Neutrophil (primary cell): ENCODE measurements at regions not wholly inside any gene's neighbourhood (a gene's known extent, or its start where the extent isn't known, plus 50 kb on each side); places are given as distances from the start of the nearest gene placed in this dataset.

Experiments
- H3K27ac ChIP-seq: fragments of 200-600 bp; sonication (generic); 2 replicates; pipeline ENCODE4 v1.5.1; 2016; ENCODE audit warnings: mild to moderate bottlenecking, moderate library complexity
- H3K27me3 ChIP-seq: fragments of 200-600 bp; sonication (generic); 2 replicates; pipeline ENCODE4 v1.6.0; 2016; ENCODE audit warnings: mild to moderate bottlenecking
- H3K36me3 ChIP-seq: fragments of 200-600 bp; sonication (generic); 2 replicates; pipeline ENCODE4 v1.5.1; 2017
- H3K4me1 ChIP-seq, 2 experiments: fragments of 200-600 bp in 1 of 2; sonication (generic) in 1 of 2; 1 replicate in 1 of 2; 2 replicates in 1 of 2; pipeline versions ENCODE4 v1.5.1 to v1.6.1; 2013 to 2016; ENCODE audit warnings: low read depth in 1 of 2, low read length in 1 of 2, mild to moderate bottlenecking in 1 of 2, moderate library complexity in 1 of 2; ENCODE audit not compliant: control insufficient read depth in 1 of 2, insufficient read depth in 1 of 2
- H3K4me3 ChIP-seq, 2 experiments: fragments of 200-600 bp in 1 of 2; sonication (generic) in 1 of 2; 1 replicate in 1 of 2; 2 replicates in 1 of 2; pipeline ENCODE4 v1.5.1; 2013 to 2016; ENCODE audit warnings: low read depth in 1 of 2, low read length in 1 of 2, mild to moderate bottlenecking in 1 of 2, moderate library complexity in 1 of 2
- H3K9me3 ChIP-seq: fragments of 200-600 bp; sonication (generic); 2 replicates; pipeline ENCODE4 v1.5.1; 2016
- TF ChIP-seq, protein P1 (sequence below): fragments of 200-600 bp; sonication (generic); IDR thresholded peaks from 2 replicates; pipeline ENCODE4 v1.5.1; 2016; ENCODE audit warnings: antibody characterized with exemption

DNA sequence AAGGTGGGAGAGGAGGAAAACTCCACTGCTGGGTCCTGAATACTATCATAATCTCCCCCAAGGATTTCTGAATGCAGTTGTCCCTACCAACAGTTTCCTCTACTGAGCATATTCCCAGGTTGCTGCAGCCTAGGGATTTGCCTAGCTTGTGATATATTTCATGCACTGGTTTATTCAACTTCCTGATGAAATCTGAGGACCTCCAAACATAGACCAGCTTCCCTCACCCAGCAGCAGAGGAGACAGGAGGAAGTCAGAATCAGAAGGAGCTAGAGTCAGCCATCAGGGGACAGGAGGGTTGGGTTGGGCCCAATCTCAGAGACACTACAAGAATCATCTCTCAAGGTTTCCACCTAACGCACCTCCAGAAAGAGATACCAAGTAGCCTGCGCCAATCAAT is 138.4 kb upstream of the TOP1 start:
- Histone ChIP-seq H3K27ac (peak overlapping the region; percentile 81), H3K27me3 (no peaks in the 10 kb centered on the region), H3K4me3 (no peak overlapping the region), H3K9me3 (no peaks in the 10 kb centered on the region), H3K36me3 (no peaks in the 10 kb centered on the region), H3K4me1 (peaks cover 66% of the 10 kb centered on the region in 2 experiments)
- TF ChIP-seq, protein P1, sequence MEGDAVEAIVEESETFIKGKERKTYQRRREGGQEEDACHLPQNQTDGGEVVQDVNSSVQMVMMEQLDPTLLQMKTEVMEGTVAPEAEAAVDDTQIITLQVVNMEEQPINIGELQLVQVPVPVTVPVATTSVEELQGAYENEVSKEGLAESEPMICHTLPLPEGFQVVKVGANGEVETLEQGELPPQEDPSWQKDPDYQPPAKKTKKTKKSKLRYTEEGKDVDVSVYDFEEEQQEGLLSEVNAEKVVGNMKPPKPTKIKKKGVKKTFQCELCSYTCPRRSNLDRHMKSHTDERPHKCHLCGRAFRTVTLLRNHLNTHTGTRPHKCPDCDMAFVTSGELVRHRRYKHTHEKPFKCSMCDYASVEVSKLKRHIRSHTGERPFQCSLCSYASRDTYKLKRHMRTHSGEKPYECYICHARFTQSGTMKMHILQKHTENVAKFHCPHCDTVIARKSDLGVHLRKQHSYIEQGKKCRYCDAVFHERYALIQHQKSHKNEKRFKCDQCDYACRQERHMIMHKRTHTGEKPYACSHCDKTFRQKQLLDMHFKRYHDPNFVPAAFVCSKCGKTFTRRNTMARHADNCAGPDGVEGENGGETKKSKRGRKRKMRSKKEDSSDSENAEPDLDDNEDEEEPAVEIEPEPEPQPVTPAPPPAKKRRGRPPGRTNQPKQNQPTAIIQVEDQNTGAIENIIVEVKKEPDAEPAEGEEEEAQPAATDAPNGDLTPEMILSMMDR, result no peak

DNA sequence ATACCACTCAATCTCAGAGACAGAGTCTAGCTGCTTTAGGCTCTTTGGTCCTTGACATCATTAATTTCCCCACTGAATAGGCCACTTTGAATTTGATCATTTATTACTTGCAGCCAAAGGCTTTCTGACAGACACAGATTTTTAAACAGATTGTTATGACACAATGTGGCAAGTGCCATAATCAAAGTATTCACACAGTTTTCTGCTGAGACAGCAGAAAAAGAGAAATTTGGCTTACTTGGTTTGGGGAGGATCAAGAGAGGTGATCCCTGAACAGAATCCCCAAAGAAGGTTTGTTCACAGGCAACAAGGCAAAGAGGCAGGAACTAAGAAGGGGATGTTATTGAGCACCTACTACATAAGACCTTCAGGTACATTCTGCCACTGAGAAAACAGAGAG is 138.0 kb upstream of the TOP1 start:
- TF ChIP-seq, protein P1, result no peak
- no peaks in the 10 kb centered on the region for H3K27me3 ChIP-seq

DNA sequence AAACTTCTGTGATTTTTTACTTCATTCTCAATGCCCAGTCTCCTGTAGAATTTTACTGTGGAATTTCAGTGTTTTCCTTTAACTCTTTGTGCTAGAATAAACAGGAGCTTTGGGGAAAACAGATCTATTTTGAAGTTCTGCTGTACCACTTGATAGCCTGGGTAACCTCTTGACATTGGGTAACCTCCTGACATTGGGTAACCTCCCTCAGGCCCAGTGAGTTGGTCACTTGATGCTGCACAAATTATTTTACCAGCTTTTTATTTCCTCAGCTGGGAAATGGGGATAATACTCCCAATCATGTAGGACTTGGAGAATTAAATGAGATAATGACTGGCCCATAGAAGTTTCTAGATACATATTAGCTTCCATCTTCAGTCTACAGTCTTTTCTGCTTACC is 137.3 kb upstream of the TOP1 start:
- Histone ChIP-seq H3K36me3 (no peaks in the 10 kb centered on the region), H3K4me1 (peaks cover 66 to 72% of the 10 kb centered on the region in 2 experiments), H3K9me3 (no peaks in the 10 kb centered on the region), H3K4me3 (no peak overlapping the region), H3K27me3 (no peaks in the 10 kb centered on the region), H3K27ac (peak overlapping the region; percentile 81)
- TF ChIP-seq, protein P1, result no peak

More for the DNA sequence above, 138.0 kb upstream of the TOP1 start:
- H3K4me3 ChIP-seq, result no peak overlapping the region
- H3K27ac ChIP-seq, result peak overlapping the region; percentile 81
- no peaks in the 10 kb centered on the region for H3K9me3 ChIP-seq
- no peaks in the 10 kb centered on the region for H3K36me3 ChIP-seq
- H3K4me1 ChIP-seq, result peaks cover 66 to 70% of the 10 kb centered on the region in 2 experiments

DNA sequence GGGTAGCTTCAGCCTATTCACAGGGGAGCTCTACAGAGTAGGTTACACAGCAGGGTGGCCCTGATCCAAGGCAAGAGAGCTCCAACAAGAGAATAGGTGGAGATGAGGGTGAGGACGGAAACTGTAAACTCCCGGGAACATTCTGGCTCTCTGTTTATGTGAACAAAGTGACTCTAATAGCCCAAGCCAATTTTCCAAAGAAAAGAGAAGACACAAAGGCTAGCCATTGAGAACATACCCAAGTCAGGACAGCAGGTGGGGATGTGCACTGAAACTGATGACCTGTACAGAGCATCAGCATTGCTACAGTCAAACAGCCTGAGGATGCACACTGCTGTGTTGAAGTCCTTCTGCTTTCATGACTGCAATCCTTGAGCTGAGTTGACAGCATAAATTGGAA is 136.0 kb upstream of the TOP1 start:
- Histone ChIP-seq H3K4me1 (peaks cover 66 to 72% of the 10 kb centered on the region in 2 experiments), H3K4me3 (no peak overlapping the region), H3K36me3 (no peaks in the 10 kb centered on the region), H3K27me3 (no peaks in the 10 kb centered on the region), H3K9me3 (no peaks in the 10 kb centered on the region), H3K27ac (peak overlapping the region; percentile 81)
- TF ChIP-seq, protein P1, result no peak

DNA sequence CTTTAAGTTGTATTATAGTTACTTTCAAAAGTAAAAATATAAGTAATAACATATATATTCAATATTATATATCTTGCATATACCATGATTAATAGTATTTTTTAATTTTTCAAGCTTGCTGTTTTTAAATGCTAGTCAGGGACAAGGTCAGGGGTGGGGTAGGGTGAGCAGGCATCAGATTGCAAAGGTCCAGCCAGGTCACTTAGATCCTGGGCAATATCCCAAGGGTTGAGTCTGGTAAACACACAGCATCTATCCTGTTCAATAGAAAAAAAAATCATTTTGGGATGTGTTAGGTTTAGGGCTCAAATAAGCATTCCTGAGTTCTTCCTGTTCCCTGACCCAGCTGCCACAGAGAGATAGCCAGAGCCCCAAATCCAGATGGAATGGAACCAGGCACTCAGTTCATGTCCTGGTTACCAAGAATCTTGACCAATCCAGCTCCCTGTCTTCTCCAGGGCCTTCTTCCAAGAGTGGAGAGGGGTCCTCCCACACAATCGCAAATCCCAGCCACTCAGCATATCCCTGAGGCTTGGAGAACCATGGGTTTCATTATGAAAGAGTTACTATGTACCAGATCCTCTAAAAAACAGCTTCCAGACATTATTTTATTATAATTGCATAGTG is 134.9 kb upstream of the TOP1 start:
- H3K4me1 ChIP-seq, result peaks cover 65 to 70% of the 10 kb centered on the region in 2 experiments
- no peaks in the 10 kb centered on the region for H3K9me3 ChIP-seq
- H3K36me3 ChIP-seq, result no peaks in the 10 kb centered on the region
- H3K4me3 ChIP-seq, result no peak overlapping the region
- peak overlapping the region; percentile 81 for H3K27ac ChIP-seq
- no peaks in the 10 kb centered on the region for H3K27me3 ChIP-seq
- TF ChIP-seq, protein P1, result no peak
